ENCODE measurements at regions not wholly inside any gene's neighbourhood (a gene's known extent, or its start where the extent isn't known, plus 50 kb on each side); places are given as distances from the start of the nearest gene placed in this dataset.
"Not testable (repeated sequence)": the region's sequence is repeated elsewhere in the genome, so short reads cannot be mapped to it uniquely, and the experiment has no call there.

GRCh38 chr1:146487555-146487954 lies 258.7 kb upstream of the NOTCH2NLA start:
- not testable (repeated sequence) for DNase-seq

- DNase-seq: not testable (repeated sequence)
These were observed 258.3 kb upstream of the NOTCH2NLA start for GRCh38 chr1:146487155-146487554.

GRCh38 chr1:146486300-146487014 lies 257.6 kb upstream of the NOTCH2NLA start:
- not testable (repeated sequence) for DNase-seq

- not testable (repeated sequence) for DNase-seq
These were observed 255.4 kb upstream of the NOTCH2NLA start for GRCh38 chr1:146484195-146484594.

GRCh38 chr1:146479188-146479587 lies 250.4 kb upstream of the NOTCH2NLA start:
- DNase-seq: peak in 2 of 3 donors; percentile 14 to 17

GRCh38 chr1:146478125-146478720 lies 249.4 kb upstream of the NOTCH2NLA start:
- peak; percentile 10 to 17 (median 13) for DNase-seq

- not testable (repeated sequence) for DNase-seq
These were observed 246.3 kb upstream of the NOTCH2NLA start for GRCh38 chr1:146475086-146475485.

- peak; percentile 16 to 22 (median 18) for DNase-seq
These were observed 245.4 kb upstream of the NOTCH2NLA start for GRCh38 chr1:146474216-146474615.

- peak; percentile 44 to 82 (median 59) for DNase-seq
These were observed 243.5 kb upstream of the NOTCH2NLA start for GRCh38 chr1:146472192-146472861.

- DNase-seq: not testable (repeated sequence)
These were observed 231.1 kb upstream of the NOTCH2NLA start for GRCh38 chr1:146459939-146460338.

GRCh38 chr1:146459308-146459707 lies 230.5 kb upstream of the NOTCH2NLA start:
- peak in 1 of 3 donors; percentile 2 for DNase-seq

- not testable (repeated sequence) for DNase-seq
These were observed 220.0 kb upstream of the NOTCH2NLA start for GRCh38 chr1:146448877-146449246.

GRCh38 chr1:146448212-146448876 lies 219.5 kb upstream of the NOTCH2NLA start:
- not testable (repeated sequence) for DNase-seq

GRCh38 chr1:146443871-146444222 lies 215.0 kb upstream of the NOTCH2NLA start:
- DNase-seq: peak in 2 of 3 donors; percentile 19

- peak in 2 of 3 donors; percentile 0 to 11 for DNase-seq
These were observed 214.5 kb upstream of the NOTCH2NLA start for GRCh38 chr1:146443088-146443870.

GRCh38 chr1:146438543-146438942 lies 209.7 kb upstream of the NOTCH2NLA start:
- DNase-seq: not testable (repeated sequence)

GRCh38 chr1:146416642-146417041 lies 187.8 kb upstream of the NOTCH2NLA start:
- DNase-seq: not testable (repeated sequence)

- DNase-seq: not testable (repeated sequence)
These were observed 186.2 kb upstream of the NOTCH2NLA start for GRCh38 chr1:146415017-146415416.

GRCh38 chr1:146413911-146414310 lies 185.1 kb upstream of the NOTCH2NLA start:
- peak; percentile 0 to 17 (median 3) for DNase-seq

GRCh38 chr1:146411923-146412322 lies 183.1 kb upstream of the NOTCH2NLA start:
- not testable (repeated sequence) for DNase-seq

- DNase-seq: peak; percentile 46 to 68 (median 55)
These were observed 181.1 kb upstream of the NOTCH2NLA start for GRCh38 chr1:146409817-146410441.

Data from suppressor macrophage treated with lipopolysaccharide for 1 hour (primary cell).